KG1 (cell line): ENCODE measurements at regions not wholly inside any gene's neighbourhood (a gene's known extent, or its start where the extent isn't known, plus 50 kb on each side); places are given as distances from the start of the nearest gene placed in this dataset.

ENCODE experiments used
- DNase-seq: peaks from one replicate; lab custom pipeline; 2025; lab: John Stamatoyannopoulos, UW

DNA sequence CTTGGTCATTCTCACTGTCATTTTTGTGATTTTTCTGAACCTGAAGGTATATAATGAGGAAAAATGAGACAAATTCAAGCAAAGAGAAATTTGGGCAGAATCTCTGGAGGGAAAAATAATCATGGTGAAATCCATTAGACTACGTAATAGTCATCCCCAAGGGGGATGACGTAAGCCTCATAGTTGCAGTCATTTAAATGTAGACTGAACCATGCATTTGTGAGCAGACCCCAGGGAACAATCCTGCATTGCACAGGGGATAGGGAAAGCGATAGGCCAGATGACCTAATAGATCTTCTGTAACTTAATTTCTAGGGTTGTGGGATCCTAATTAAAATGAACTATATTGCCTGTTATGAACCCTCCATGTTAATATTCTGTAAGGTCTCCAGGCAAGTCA is 167.4 kb upstream of the C1orf21 start:
- no peak for DNase-seq

DNA sequence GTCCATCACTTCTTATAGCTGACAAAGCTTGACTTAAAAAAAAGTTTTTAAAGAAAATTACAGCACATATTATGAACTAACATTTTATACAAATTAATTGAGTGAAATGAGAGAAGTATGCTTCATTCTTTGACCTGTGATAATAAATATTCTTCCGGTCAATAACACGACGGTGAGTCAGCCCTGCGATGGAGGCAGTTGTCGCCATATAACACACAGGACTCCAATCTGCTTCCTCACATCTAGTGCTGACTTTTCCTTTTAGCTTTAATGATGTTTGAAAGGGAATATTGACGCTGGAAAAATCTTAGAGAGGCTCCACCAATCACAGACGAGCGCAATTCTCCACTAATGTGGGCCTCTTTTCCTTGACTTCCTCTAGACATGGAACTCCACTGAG is 166.9 kb upstream of the C1orf21 start:
- DNase-seq, result no peak

DNA sequence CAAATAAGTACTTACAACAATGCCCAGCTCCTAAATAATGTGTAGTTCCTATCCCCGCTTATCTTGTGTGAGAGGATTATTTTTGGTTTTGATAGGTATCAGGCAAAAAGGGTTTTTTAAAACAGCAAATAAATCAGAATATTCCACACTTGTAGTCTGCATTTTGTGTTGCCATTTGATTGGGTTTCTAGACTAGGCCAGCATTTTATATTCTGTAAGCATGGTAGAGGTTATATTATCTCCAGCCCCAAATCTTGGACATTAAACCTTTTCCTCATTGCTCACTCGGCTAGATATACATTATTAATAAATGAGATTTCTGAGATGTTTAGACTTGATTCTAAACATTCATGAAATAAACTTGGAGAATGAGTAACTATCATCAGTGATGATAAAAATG is 165.7 kb upstream of the C1orf21 start:
- no peak for DNase-seq

DNA sequence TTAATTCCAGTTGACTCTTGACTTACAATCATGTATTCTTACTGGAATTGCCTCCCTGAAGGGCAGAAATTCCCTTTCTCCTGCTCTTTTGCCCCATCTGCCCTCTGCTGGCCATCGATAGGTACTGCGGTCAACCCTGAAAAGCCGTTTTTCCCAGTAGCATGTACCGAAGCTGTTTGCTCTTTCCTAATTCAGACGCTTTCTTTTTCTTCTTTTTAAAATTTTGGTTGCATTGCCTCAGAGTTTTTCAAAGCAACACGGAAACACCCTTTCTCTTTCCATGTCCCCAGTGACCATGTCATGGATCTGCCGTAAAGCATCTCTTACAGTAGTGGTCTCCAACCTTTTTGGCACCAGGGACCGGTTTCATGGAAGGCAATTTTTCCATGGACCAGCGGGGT is 164.2 kb upstream of the C1orf21 start:
- peak; percentile 32 for DNase-seq

DNA sequence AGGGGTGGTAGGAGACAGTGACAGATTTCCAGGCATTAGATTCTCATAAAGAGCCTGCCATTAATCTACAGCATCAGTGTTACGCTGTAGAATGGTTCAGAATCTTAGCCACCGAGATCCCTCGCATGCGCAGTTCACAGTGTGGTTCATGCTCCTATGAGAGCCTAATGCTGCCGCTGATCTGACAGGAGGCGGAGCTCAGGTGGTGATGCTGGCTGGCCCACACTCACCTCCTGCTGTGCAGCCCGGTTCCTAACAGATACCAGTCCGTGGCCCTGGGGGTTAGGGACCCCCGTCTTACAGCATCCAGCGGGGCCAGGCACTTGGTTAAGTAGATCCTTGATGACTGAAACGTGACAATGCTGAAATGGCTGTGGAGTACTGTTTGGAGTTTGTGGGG is 163.6 kb upstream of the C1orf21 start:
- DNase-seq, result no peak

DNA sequence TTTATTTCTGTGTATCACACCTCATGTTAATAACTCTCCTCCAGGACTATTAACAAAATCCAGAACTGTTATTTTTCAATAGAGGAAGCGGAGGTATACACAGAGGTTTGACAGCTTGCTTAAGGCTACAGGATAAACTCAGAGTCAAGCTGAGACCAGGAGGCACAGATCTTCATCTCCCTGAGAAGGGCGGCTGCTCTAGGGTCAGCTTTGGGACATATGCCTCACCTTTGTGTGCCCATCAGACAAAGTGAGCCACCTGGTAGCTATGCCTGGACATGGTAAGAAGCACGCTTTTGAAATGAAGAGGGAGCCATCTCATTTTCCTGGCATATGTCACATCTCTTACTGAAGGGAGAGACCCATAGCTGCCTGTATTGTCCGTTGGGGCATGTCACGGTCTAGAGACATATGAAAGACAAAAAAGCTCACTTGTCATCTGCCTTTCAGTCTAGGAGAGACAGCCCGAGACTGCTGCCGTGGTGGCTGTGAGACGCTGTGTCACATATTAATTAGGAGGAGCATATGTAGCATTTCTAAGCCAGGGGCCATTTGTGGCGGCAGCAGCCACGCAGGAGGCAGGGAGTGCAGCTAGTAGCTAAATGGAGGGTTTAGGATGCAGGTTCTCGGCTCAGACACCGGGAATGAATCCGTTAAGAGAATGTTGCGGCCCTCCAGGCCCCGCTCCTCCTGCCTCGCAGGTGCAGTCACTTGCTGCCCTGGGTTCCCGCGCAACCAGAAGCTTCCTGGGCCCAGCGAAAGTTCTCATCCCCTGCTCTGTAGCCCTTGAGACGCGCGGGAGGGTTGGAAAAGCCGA is 161.3 kb upstream of the C1orf21 start:
- DNase-seq, result no peak

DNA sequence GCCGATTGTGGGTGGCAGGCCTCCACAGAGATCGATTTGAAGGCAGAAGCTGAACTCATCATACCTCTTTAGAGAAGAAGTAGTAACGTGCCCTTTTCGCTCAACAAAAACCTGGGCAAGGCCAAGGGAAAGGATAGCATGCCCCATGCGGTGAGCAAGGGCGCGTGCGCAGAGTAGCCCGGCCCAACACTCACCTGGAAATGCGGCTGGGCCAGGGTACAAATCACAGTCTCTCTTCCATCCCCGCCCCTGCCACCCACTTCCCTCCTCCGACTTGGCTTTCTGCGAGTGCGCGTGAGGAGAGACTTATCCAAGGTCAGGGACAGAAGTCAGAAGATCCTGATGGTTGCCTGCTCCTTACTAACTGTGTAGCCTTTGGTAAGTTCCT is 160.7 kb upstream of the C1orf21 start:
- no peak for DNase-seq

DNA sequence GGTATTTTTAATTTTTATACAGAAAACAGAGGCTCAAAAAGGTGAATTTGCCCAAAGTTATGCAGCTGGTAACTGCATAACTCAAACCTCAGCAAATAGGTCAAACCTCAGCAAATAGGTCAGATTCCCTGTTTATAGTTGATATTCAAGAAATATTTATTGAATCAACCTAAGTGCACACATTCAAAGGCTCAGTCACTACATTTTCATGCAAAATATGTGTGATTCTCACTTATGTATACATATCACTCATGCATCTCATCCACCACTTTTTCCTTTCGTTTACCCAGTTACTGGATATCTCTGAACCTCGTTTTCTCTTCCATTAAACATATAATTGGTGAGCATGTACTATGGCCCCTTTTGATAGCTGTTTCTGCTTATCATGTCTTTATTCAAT is 158.3 kb upstream of the C1orf21 start:
- DNase-seq, result no peak

DNA sequence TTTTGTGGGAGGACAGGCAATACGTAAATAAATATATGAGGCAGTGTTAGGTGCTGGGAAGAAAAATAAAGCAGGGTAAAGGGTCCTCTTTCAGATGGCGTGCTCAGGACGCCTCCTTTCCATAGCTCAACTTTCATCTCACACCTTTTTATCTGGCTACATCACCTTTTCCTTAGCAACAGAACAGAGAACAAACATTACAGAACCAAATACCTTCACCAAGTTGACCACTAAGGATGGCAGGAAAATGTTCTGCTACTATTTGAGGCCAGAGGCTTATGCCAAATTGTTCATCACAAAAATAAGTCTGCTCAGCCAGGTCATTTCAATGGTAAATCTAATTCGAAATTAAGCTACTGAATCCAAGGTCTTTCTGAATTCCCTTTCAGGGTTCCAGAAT is 149.2 kb upstream of the C1orf21 start:
- DNase-seq, result no peak

DNA sequence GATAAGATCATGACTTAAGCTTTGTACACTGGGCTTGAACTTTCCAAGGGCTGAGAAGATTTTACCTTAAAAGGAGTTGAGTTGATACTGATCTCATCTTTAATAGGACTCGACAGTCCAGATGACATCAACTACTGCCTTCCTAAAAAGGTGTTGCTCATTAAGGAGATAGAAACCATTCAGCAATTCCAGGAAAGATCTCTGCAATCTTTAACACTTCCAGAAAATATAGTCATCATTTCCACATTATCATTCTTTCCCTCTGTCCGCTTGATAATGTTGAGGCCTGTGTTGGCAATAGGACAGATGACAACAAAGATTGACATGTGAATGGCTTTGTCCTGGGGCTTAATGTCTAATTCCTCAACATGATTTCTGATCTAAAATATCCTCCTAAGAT is 145.4 kb upstream of the C1orf21 start:
- DNase-seq, result no peak

DNA sequence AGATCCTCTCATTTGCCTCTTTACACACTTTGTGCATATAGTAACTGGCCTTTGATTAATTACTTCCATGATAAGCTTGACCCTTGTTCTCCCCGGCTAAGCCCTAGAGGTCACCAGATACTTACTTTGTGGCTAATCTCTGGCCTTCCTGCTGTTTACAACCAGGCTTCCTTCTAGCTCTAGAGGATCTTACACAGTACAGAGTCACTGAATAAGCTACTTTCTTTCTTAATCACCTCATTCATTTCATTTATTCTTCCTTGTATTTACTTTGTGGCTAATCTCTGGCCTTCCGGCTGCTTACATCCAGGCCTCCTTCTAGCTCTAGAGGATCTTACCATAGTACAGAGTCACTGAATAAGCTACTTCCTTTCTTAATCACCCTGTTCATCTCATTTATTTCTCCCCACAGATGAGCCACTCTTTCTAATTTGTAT is 144.3 kb upstream of the C1orf21 start:
- DNase-seq, result no peak

DNA sequence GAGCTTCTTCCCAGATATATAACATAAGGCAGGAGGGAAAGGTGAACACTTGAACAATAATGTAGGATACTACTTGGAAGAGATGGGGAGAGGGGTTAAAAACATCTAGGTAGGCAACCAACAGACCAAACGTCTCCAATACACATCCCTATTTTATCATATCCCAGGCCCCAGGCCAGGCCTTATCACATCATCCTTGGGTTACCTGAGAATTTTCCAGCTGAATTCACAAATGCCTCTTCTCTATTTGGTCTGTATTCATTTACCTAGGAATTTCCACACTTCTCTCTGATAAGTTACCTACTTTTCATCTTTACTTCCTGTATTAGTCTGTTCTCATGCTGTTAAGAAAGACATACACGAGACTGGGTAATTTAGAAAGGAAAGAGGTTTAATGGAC is 141.9 kb upstream of the C1orf21 start:
- DNase-seq, result no peak

DNA sequence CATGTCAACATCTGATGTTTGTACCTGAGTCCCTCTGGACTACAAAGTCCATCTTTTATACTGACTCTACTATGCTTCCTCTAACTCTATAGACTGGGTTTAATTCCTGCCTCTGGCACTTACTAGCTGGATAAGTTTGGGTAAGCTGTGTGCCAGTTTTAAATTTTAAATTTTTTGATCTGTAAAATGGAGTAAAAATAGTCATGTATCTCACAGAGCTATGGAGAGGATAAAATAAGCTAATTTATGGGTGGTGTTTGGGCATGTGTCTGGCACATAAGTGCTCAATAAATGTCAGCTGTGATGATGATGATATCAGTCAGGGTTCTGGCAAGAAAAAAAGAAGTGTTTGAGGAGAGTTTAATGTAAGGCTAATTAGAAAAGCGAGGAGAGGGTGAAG is 139.2 kb upstream of the C1orf21 start:
- DNase-seq, result no peak

DNA sequence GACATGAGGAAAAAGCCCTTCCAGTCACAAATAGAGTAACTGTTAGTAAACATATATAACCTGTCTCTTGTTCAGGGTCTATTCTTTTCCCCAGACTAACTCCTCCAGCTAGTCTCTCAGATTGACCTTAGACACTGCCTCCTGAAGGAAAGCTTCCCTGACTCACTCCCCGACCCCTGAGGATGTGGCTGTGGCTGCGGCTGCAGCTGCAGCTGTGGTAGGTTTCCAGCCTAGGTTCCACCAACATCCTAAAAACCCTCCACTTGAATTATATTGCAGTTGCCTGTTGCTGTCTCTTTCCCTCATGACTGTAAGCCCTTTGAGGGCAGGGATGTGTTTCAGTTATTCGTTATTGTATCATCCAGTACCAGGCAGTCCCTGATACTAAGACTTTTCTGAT is 132.9 kb upstream of the C1orf21 start:
- DNase-seq, result no peak

DNA sequence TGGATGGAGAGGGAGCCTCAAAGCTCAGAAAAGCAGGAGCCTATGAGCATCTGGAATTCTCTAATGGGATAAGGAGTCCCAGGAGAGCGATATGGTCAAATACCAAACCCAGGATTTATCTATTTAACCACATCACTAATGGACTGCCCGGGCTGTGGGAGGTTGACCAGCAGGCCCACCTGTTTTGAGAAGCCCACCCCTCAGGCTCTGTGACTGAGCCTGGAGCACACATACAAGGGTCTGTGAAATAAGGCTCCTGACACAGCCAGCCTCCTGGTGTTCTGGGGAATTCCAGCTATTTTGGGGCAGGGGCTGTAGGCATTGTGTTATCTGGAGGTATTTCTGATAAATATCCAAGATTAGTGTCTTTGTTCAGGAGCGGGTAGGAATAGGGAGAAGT is 132.0 kb upstream of the C1orf21 start:
- DNase-seq, result no peak

DNA sequence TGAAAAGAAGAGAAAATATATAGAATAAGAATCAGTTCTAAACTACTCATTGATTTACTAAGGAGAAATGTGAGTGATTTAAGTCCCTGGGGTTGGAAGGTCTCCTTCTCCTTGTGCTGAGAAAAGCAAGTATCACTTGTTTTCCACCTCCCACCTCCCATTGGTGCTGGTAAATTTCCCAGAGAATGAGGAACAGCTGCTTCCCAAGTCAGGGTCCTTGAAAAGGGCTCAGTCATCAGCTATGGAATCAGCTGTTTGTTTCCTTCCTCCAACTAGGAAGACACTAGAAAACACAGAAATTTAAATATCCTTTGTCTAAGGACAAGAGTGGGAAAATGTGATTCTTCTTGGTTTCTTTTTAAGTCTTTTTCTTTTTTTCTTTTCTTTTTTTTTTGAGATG is 131.3 kb upstream of the C1orf21 start:
- DNase-seq, result no peak

DNA sequence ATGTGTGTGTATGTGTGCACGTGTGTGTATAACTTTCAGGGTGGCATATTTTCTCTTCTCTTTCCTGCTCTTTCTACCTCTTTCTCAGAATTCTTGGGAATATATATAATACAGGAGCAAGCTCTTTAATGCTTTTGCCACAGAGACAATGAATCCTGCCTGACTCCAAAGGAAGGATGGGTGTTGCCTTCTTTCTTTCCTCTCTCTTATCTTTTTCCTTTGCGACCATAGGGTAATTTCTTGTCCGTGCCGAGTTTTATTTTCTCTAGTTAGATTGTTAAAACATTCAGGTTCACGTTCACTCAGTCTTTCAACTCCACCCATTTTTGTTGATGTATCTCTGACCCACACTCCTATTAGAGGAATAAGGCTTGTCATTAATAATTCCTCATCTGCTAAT is 129.0 kb upstream of the C1orf21 start:
- DNase-seq, result no peak

DNA sequence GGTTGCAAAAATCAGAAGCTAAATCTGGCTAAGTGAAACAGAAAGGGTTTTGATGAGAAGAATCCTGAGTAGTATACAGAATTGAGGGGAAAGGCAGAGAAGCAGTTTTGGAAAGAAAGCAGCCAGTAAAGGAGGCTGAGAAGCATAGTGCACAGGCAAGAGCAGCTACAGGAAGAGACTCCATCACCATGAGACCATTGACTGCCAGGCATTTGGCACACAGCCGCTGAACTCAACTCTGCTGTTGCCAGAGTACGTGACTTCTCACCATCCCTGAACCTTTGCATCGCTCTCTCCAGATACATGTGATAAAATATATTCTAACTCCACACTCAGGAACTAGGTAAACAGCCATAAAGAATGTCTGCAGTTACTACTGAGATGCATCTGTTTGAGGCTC is 128.3 kb upstream of the C1orf21 start:
- DNase-seq, result no peak

DNA sequence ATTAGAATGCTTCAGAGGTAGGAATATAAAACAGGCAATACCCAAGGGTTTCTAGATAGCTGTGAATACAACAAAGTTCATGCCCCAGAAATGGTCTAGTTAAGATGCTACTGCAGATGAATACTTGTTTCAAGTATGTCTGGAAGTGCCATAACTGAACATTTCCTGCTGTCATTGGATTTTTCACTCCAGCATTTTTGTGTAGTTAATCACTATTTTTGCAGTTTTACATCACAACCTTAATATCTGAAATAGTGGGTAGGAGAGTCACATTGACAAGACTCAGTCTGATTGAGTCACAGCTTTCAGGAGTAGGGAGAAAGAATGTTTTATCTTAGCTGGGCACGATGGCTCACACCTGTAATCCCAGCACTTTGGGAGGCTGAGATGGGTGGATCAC is 126.4 kb upstream of the C1orf21 start:
- no peak for DNase-seq

DNA sequence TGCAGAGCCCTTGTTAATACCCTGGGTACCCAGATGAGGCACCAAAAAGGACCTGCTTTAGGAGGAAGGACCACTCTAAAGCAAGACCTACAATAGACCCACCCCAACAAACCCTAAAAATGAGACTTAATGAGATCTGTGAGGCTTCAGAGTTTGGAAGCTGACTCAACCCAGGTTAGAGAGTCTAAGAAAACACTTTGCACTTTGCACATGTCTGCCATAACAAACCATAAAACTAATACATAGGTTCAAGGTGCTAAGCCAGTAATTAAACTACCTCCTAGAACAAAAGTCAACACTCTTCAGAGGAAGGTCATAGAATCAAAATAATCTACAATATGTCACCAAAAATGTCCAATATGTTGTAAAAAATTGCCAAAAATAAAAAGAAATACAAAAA is 124.7 kb upstream of the C1orf21 start:
- DNase-seq, result no peak

DNA sequence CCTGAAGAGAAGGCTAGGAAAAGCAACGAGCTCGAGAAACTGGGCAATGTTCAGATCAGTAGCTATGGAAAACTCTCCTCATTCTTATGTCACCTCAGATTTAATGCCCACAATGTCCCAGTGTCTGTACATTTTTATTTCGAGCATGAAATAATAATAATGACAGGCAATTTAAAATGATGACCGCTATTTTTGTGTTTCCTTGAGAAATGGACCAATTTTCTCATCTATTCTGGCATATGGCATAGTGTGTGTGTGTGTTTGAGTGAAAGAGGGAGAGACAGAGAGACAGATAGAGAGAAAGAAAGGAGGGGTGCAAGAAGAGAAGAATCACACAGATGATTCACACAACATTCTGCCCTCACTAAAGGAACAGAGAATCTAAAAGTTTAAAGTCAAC is 119.1 kb upstream of the C1orf21 start:
- DNase-seq, result no peak

DNA sequence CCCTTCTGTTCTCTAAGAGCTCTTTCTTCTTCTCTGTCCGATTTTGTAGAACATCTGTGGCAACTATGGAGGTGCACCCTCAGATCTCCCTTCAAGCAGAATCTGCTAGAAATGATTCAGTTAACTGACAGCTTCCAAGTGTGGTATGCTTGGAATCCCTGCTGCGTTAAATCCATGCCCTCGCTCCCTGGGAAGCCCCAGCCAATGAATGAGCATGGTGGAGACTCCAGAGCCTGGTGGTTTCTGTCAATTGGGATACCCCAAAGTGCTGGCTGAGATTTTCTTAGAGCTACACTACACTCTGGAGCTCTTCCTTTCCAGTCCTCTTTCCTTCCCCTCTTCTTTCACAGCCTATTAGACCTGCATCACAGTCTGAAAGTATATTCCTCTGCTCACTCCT is 116.3 kb upstream of the C1orf21 start:
- DNase-seq, result no peak

DNA sequence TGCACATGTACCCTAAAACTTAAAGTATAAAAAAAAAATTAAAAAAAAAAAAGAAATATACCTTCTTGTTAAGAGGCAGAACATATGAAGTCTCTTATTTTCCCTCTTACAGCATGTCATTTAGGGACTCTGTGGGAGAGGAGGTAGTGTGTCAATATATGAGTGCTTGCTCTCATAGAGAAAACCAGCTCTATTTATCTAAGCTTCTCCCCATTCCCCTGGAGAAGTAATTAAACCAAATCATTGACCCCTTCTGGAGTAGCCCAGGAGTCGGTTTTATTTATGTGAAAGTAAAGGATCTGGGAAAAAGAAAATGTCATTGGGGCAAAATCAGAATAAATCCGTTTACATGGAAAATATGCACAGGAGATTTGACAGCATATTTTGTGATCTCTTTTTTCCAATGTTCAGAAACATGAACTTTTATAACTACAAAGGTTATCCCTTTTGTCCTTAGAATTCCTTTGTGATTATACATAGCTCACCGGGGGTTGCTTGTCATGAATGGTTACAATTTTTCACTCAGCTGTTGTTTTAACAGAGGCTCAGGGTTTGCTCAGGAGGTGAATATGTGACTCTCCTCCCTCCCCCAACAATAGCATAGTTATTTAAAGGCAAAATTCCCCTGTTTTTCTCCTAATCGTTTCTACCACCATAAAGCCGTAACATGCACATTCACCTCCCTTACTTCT is 114.5 kb upstream of the C1orf21 start:
- no peak for DNase-seq

DNA sequence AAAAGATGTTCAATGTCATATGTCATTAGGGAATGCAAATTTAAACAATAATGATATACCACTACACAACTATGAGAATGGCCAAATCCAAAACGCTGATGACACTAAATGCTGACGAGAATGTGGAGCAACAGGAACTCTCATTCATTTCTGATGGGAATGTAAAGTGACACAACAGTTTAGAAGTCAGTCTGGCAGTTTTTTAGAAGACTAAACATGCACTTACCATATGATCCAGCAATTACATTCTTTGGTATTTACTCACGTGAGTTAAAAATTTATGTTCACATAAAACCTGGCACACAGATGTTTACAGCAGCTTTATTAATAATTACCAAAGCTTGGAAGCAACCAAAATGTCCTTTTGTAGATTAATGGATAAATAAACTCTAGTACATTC is 110.4 kb upstream of the C1orf21 start:
- no peak for DNase-seq
